ENCODE measurements at regions not wholly inside any gene's neighbourhood (a gene's known extent, or its start where the extent isn't known, plus 50 kb on each side); places are given as distances from the start of the nearest gene placed in this dataset.

GRCh38 chr22:49573109-49573765 lies 254.4 kb downstream of the BRD1 start:
- ATAC-seq (replicated peaks in 6 of 8): no peak
- WGBS, 10 experiments: 20 to 100% (median 80%) methylated on average over 1 to 3 of the region's 11 CpGs; no CpG with 5 or more reads in 4 of the 10 experiments
- Histone ChIP-seq H3K4me1 (replicated peaks in 1 of 2) (no peaks in the 10 kb centered on the region), H3K27ac (no peak overlapping the region), H3K4me3 (no peak overlapping the region)
- in situ Hi-C loops (cut with MboI; ENCODE audit: low pct_unique_long_range_greater_than_20kb in 2 of 9, low sequenced_read_pairs in 9 of 9, unreplicated experiment in 9 of 9): no loop called here

- ATAC-seq (replicated peaks in 6 of 8): no peak
- 20 to 95% (median 73%) methylated on average over 1 to 3 of the region's 14 CpGs; no CpG with 5 or more reads in 6 of the 10 experiments for WGBS, 10 experiments
- Histone ChIP-seq H3K27ac (no peak overlapping the region), H3K4me1 (replicated peaks in 1 of 2) (no peaks in the 10 kb centered on the region), H3K4me3 (no peak overlapping the region)
- in situ Hi-C loops (cut with MboI; ENCODE audit: low pct_unique_long_range_greater_than_20kb in 2 of 9, low sequenced_read_pairs in 9 of 9, unreplicated experiment in 9 of 9): no loop called here
Observed at GRCh38 chr22:49571326-49571725, 256.3 kb downstream of the BRD1 start.

- H3K4me3 ChIP-seq: no peak overlapping the region
- H3K27ac ChIP-seq: no peak overlapping the region
- 20 to 83% (median 53%) methylated on average over 1 to 4 of the region's 20 CpGs; no CpG with 5 or more reads in 7 of the 10 experiments for WGBS, 10 experiments
- no peak for ATAC-seq (replicated peaks in 6 of 8)
- in situ Hi-C loops (cut with MboI; ENCODE audit: low pct_unique_long_range_greater_than_20kb in 2 of 9, low sequenced_read_pairs in 9 of 9, unreplicated experiment in 9 of 9): no loop called here
- no peaks in the 10 kb centered on the region for H3K4me1 ChIP-seq (replicated peaks in 1 of 2)
Observed at GRCh38 chr22:49570032-49570848, 257.4 kb downstream of the BRD1 start.

- 0 to 88% (median 64%) methylated on average over 1 to 10 of the region's 37 CpGs; no CpG with 5 or more reads in 6 of the 10 experiments for WGBS, 10 experiments
- ATAC-seq (replicated peaks in 6 of 8): no peak
- Histone ChIP-seq H3K4me3 (no peak overlapping the region), H3K27ac (no peak overlapping the region), H3K4me1 (replicated peaks in 1 of 2) (no peaks in the 10 kb centered on the region)
- in situ Hi-C loops (cut with MboI; ENCODE audit: low pct_unique_long_range_greater_than_20kb in 2 of 9, low sequenced_read_pairs in 9 of 9, unreplicated experiment in 9 of 9): no loop called here
Observed at GRCh38 chr22:49569286-49570031, 258.2 kb downstream of the BRD1 start.

GRCh38 chr22:49568751-49569285 lies 258.9 kb downstream of the BRD1 start:
- 0 to 100% (median 76%) methylated on average over 1 to 9 of the region's 14 CpGs; no CpG with 5 or more reads in 2 of the 10 experiments for WGBS, 10 experiments
- Histone ChIP-seq H3K4me3 (no peak overlapping the region), H3K4me1 (replicated peaks in 1 of 2) (no peaks in the 10 kb centered on the region), H3K27ac (no peak overlapping the region)
- in situ Hi-C loops (cut with MboI; ENCODE audit: low pct_unique_long_range_greater_than_20kb in 2 of 9, low sequenced_read_pairs in 9 of 9, unreplicated experiment in 9 of 9): no loop called here
- ATAC-seq (replicated peaks in 6 of 8): no peak

- no peaks in the 10 kb centered on the region for H3K4me1 ChIP-seq (replicated peaks in 1 of 2)
- in situ Hi-C loops (cut with MboI; ENCODE audit: low pct_unique_long_range_greater_than_20kb in 2 of 9, low sequenced_read_pairs in 9 of 9, unreplicated experiment in 9 of 9): no loop called here
- WGBS, 10 experiments: 0 to 100% (median 63%) methylated on average over 1 to 7 of the region's 25 CpGs; no CpG with 5 or more reads in 1 of the 10 experiments
- H3K4me3 ChIP-seq: no peak overlapping the region
- no peak overlapping the region for H3K27ac ChIP-seq
- peak in 1 of 8 experiments; percentile 90 for ATAC-seq (replicated peaks in 6 of 8)
Observed at GRCh38 chr22:49567899-49568750, 259.5 kb downstream of the BRD1 start.

- no peak for ATAC-seq (replicated peaks in 6 of 8)
- no peaks in the 10 kb centered on the region for H3K4me1 ChIP-seq (replicated peaks in 1 of 2)
- 8 to 68% (median 49%) methylated on average over 2 to 5 of the region's 13 CpGs; no CpG with 5 or more reads in 6 of the 10 experiments for WGBS, 10 experiments
Observed at GRCh38 chr22:49566693-49567092, 261.0 kb downstream of the BRD1 start.

GRCh38 chr22:49566141-49566541 lies 261.5 kb downstream of the BRD1 start:
- no peak overlapping the region for H3K4me3 ChIP-seq
- no peak for ATAC-seq (replicated peaks in 6 of 8)
- no peaks in the 10 kb centered on the region for H3K4me1 ChIP-seq (replicated peaks in 1 of 2)
- WGBS, 10 experiments: 10 to 85% (median 50%) methylated on average over 1 to 4 of the region's 12 CpGs; no CpG with 5 or more reads in 5 of the 10 experiments
- in situ Hi-C loops (cut with MboI; ENCODE audit: low pct_unique_long_range_greater_than_20kb in 2 of 9, low sequenced_read_pairs in 9 of 9, unreplicated experiment in 9 of 9): no loop called here
- no peak overlapping the region for H3K27ac ChIP-seq

More at GRCh38 chr22:49566693-49567092, 261.0 kb downstream of the BRD1 start:
- in situ Hi-C loops (cut with MboI; ENCODE audit: low pct_unique_long_range_greater_than_20kb in 2 of 9, low sequenced_read_pairs in 9 of 9, unreplicated experiment in 9 of 9): no loop called here
- H3K4me3 ChIP-seq: no peak overlapping the region
- H3K27ac ChIP-seq: no peak overlapping the region

GRCh38 chr22:49565516-49565855 lies 262.2 kb downstream of the BRD1 start:
- WGBS, 10 experiments: 60% methylated on average over 1 of the region's 6 CpGs; no CpG with 5 or more reads in 9 of the 10 experiments
- H3K4me1 ChIP-seq (replicated peaks in 1 of 2): no peaks in the 10 kb centered on the region
- in situ Hi-C loops (cut with MboI; ENCODE audit: low pct_unique_long_range_greater_than_20kb in 2 of 9, low sequenced_read_pairs in 9 of 9, unreplicated experiment in 9 of 9): no loop called here
- no peak for ATAC-seq (replicated peaks in 6 of 8)
- H3K27ac ChIP-seq: no peak overlapping the region
- no peak overlapping the region for H3K4me3 ChIP-seq

- H3K4me1 ChIP-seq (replicated peaks in 1 of 2): no peaks in the 10 kb centered on the region
Observed at GRCh38 chr22:49564666-49565515, 262.8 kb downstream of the BRD1 start.

GRCh38 chr22:49564054-49564453 lies 263.6 kb downstream of the BRD1 start:
- Histone ChIP-seq H3K4me1 (replicated peaks in 1 of 2) (no peaks in the 10 kb centered on the region), H3K27ac (no peak overlapping the region), H3K4me3 (no peak overlapping the region)
- in situ Hi-C loops (cut with MboI; ENCODE audit: low pct_unique_long_range_greater_than_20kb in 2 of 9, low sequenced_read_pairs in 9 of 9, unreplicated experiment in 9 of 9): no loop called here
- 0 to 80% (median 46%) methylated on average over 1 to 4 of the region's 5 CpGs; no CpG with 5 or more reads in 4 of the 10 experiments for WGBS, 10 experiments
- ATAC-seq (replicated peaks in 6 of 8): no peak

More at GRCh38 chr22:49564666-49565515, 262.8 kb downstream of the BRD1 start:
- ATAC-seq (replicated peaks in 6 of 8): no peak
- Histone ChIP-seq H3K4me3 (no peak overlapping the region), H3K27ac (no peak overlapping the region)
- WGBS, 10 experiments: 0 to 100% (median 34%) methylated on average over 1 to 16 of the region's 28 CpGs; no CpG with 5 or more reads in 4 of the 10 experiments
- in situ Hi-C loops (cut with MboI; ENCODE audit: low pct_unique_long_range_greater_than_20kb in 2 of 9, low sequenced_read_pairs in 9 of 9, unreplicated experiment in 9 of 9): no loop called here
